H9 (cell line): ENCODE measurements at regions not wholly inside any gene's neighbourhood (a gene's known extent, or its start where the extent isn't known, plus 50 kb on each side); places are given as distances from the start of the nearest gene placed in this dataset.

Experiments
- DNase-seq: peaks from one replicate; pipeline ENCODE4 v3.0.0-alpha.2; 2017
- H2AFZ ChIP-seq: one replicate; pipeline ENCODE4 v1.6.1; 2013; ENCODE audit warnings: mild to moderate bottlenecking, low read length, control low read depth, moderate library complexity
- H2AK5ac ChIP-seq: 2 replicates; pipeline ENCODE4 v1.6.1; 2013; ENCODE audit warnings: low read length, control low read depth, mixed read lengths; ENCODE audit not compliant: insufficient read length
- H2BK120ac ChIP-seq: one replicate; pipeline ENCODE4 v1.6.1; 2013; ENCODE audit warnings: low read depth, mild to moderate bottlenecking, low read length, control low read depth, inconsistent platforms; ENCODE audit not compliant: poor library complexity, severe bottlenecking
- H2BK12ac ChIP-seq: 2 replicates; pipeline ENCODE4 v1.6.1; 2013; ENCODE audit warnings: low read length, control low read depth, mixed read lengths, low read depth; ENCODE audit not compliant: insufficient read length
- H2BK15ac ChIP-seq: 2 replicates; pipeline ENCODE4 v1.6.1; 2013; ENCODE audit warnings: low read depth, low read length, control low read depth
- H2BK20ac ChIP-seq: one replicate; pipeline ENCODE4 v1.6.1; 2013; ENCODE audit warnings: low read depth, mild to moderate bottlenecking, low read length, control low read depth, inconsistent platforms; ENCODE audit not compliant: poor library complexity, severe bottlenecking
- H2BK5ac ChIP-seq: 2 replicates; pipeline ENCODE4 v1.6.1; 2013; ENCODE audit warnings: low read length, control low read depth, mixed read lengths; ENCODE audit not compliant: insufficient read length
- H3K14ac ChIP-seq: 2 replicates; pipeline ENCODE4 v1.6.1; 2013; ENCODE audit warnings: low read length, control low read depth; ENCODE audit not compliant: insufficient read depth
- H3K18ac ChIP-seq: 2 replicates; pipeline ENCODE4 v1.6.1; 2013; ENCODE audit warnings: low read depth, mild to moderate bottlenecking, mixed read lengths, low read length, control low read depth; ENCODE audit not compliant: insufficient read length
- H3K23ac ChIP-seq: 2 replicates; pipeline ENCODE4 v1.6.1; 2013; ENCODE audit warnings: low read length, control low read depth, mixed read lengths, low read depth; ENCODE audit not compliant: insufficient read length
- H3K23me2 ChIP-seq: 2 replicates; pipeline ENCODE4 v1.6.1; 2013; ENCODE audit warnings: low read depth, mild to moderate bottlenecking, mixed read lengths, low read length, control low read depth; ENCODE audit not compliant: insufficient read length, poor library complexity, severe bottlenecking
- H3K27ac ChIP-seq: 2 replicates; pipeline ENCODE4 v1.5.1; 2013; ENCODE audit warnings: low read length, control low read depth, mixed read lengths, low read depth; ENCODE audit not compliant: insufficient read length
- H3K27me3 ChIP-seq: 2 replicates; pipeline ENCODE4 v1.6.1; 2013; ENCODE audit warnings: low read length, control low read depth, inconsistent platforms; ENCODE audit not compliant: insufficient read depth
- H3K4ac ChIP-seq: 2 replicates; pipeline ENCODE4 v1.6.1; 2013; ENCODE audit warnings: low read depth, mild to moderate bottlenecking, control low read depth, inconsistent platforms, low read length, moderate library complexity
- H3K4me1 ChIP-seq: 2 replicates; pipeline ENCODE4 v1.6.1; 2013; ENCODE audit warnings: low read length, control low read depth, inconsistent platforms; ENCODE audit not compliant: insufficient read depth
- H3K4me2 ChIP-seq: 2 replicates; pipeline ENCODE4 v1.6.1; 2013; ENCODE audit warnings: low read length, control low read depth, mixed read lengths; ENCODE audit not compliant: insufficient read length, insufficient read depth
- H3K56ac ChIP-seq: 2 replicates; pipeline ENCODE4 v1.6.1; 2013; ENCODE audit warnings: low read depth, mild to moderate bottlenecking, mixed read lengths, low read length, control low read depth; ENCODE audit not compliant: insufficient read length
- H3K79me1 ChIP-seq: 2 replicates; pipeline ENCODE4 v1.6.1; 2013; ENCODE audit warnings: low read depth, mild to moderate bottlenecking, moderate library complexity, low read length, control low read depth, inconsistent platforms; ENCODE audit not compliant: insufficient read depth, poor library complexity, severe bottlenecking
- H3K79me2 ChIP-seq: 2 replicates; pipeline ENCODE4 v1.6.1; 2013; ENCODE audit warnings: low read length, control low read depth, inconsistent platforms; ENCODE audit not compliant: insufficient read depth
- H3K9ac ChIP-seq: 2 replicates; pipeline ENCODE4 v1.6.1; 2013; ENCODE audit warnings: low read length, control low read depth, mixed read lengths; ENCODE audit not compliant: insufficient read length; ENCODE audit errors: extremely low read depth
- H3K9me3 ChIP-seq: one replicate; pipeline ENCODE4 v1.6.1; 2013; ENCODE audit warnings: low read depth, low read length, inconsistent platforms; ENCODE audit not compliant: control insufficient read depth
- H3T11ph ChIP-seq: one replicate; pipeline ENCODE4 v1.6.1; 2013; ENCODE audit warnings: mild to moderate bottlenecking, low read length, control low read depth, inconsistent platforms
- H4K20me1 ChIP-seq: one replicate; pipeline ENCODE4 v1.6.1; 2013; ENCODE audit not compliant: control insufficient read depth, insufficient read length, insufficient read depth
- H4K5ac ChIP-seq: 2 replicates; pipeline ENCODE4 v1.6.1; 2013; ENCODE audit warnings: low read depth, mild to moderate bottlenecking, mixed read lengths, low read length, control low read depth; ENCODE audit not compliant: insufficient read length
- H4K8ac ChIP-seq: replicated peaks from 2 replicates; pipeline ENCODE4 v1.6.1; 2013; ENCODE audit warnings: low read length, control low read depth, mixed read lengths, low read depth; ENCODE audit not compliant: insufficient read length
- H4K91ac ChIP-seq: 2 replicates; pipeline ENCODE4 v1.6.1; 2013; ENCODE audit warnings: low read depth, mild to moderate bottlenecking, moderate library complexity, mixed read lengths, low read length, control low read depth; ENCODE audit not compliant: insufficient read length
- H3K27ac Mint-ChIP-seq, 3 experiments: 2 replicates in 2 of 3; 3 replicates in 1 of 3; pipeline ENCODE4 v1.8.0; 2020 to 2021; ENCODE audit warnings: mixed read lengths in 3 of 3, mild to moderate bottlenecking in 1 of 3, moderate library complexity in 1 of 3
- H3K27me3 Mint-ChIP-seq: 2 replicates; pipeline ENCODE4 v1.8.0; 2021; ENCODE audit warnings: low read depth, mild to moderate bottlenecking, moderate library complexity, mixed read lengths
- H3K36me3 Mint-ChIP-seq, 3 experiments: 2 replicates in 2 of 3; 3 replicates in 1 of 3; pipeline ENCODE4 v1.8.0; 2020 to 2021; ENCODE audit warnings: low read depth in 3 of 3, mixed read lengths in 3 of 3; ENCODE audit not compliant: insufficient read depth in 1 of 3
- H3K4me1 Mint-ChIP-seq, 2 experiments: 2 replicates each; pipeline ENCODE4 v1.8.0; 2020; ENCODE audit warnings: mixed read lengths in 2 of 2
- H3K4me3 Mint-ChIP-seq, 2 experiments: 2 replicates in 1 of 2; 3 replicates in 1 of 2; pipeline ENCODE4 v1.8.0; 2020 to 2021; ENCODE audit warnings: mild to moderate bottlenecking in 2 of 2, mixed read lengths in 2 of 2, moderate library complexity in 1 of 2
- H3K9me3 Mint-ChIP-seq, 2 experiments: 2 replicates in 1 of 2; 3 replicates in 1 of 2; pipeline ENCODE4 v1.8.0; 2020; ENCODE audit warnings: mild to moderate bottlenecking in 2 of 2, mixed read lengths in 2 of 2, moderate library complexity in 1 of 2
- CTCF ChIP-seq: fragments of 200-600 bp; sonication (generic); conservative IDR thresholded peaks from 3 replicates; pipeline ENCODE4 v1.8.0; 2021; ENCODE audit warnings: antibody characterized with exemption, mild to moderate bottlenecking
- WGBS: extraction: QIAGEN DNeasy Blood & Tissue Kit; methylation state at CpG from one replicate; pipeline ENCODE4 v1.1.7; 2013; ENCODE audit warnings: missing lambda C conversion rate, low lambda C conversion rate, mixed read lengths; ENCODE audit not compliant: insufficient read length; ENCODE audit errors: extremely low coverage; 5-methylcytosine and 5-hydroxymethylcytosine counted together

- H3K23ac ChIP-seq = no peak overlapping the region
- H3K9ac ChIP-seq = no peak overlapping the region
- no peak overlapping the region for H3T11ph ChIP-seq
- DNase-seq = no peak
- no peak overlapping the region for H3K18ac ChIP-seq
- H3K4me1 Mint-ChIP-seq = no peaks in the 10 kb centered on the region
- H3K23me2 ChIP-seq = no peaks in the 10 kb centered on the region
- H3K14ac ChIP-seq = no peak overlapping the region
- H3K79me2 ChIP-seq = no peaks in the 10 kb centered on the region
- no peak overlapping the region for H4K5ac ChIP-seq
- no peak overlapping the region for H2BK5ac ChIP-seq
- no peaks in the 10 kb centered on the region for H3K9me3 ChIP-seq
- H3K27me3 ChIP-seq = no peaks in the 10 kb centered on the region
- H2BK12ac ChIP-seq = no peak overlapping the region
- no peak for TF ChIP-seq CTCF
- H4K8ac ChIP-seq = no peak overlapping the region
- H2AK5ac ChIP-seq = no peak overlapping the region
- H3K27ac ChIP-seq = no peak overlapping the region
- no peak overlapping the region for H3K4me3 Mint-ChIP-seq
- H2BK15ac ChIP-seq = no peak overlapping the region
- no peak overlapping the region for H2BK120ac ChIP-seq
- no peaks in the 10 kb centered on the region for H3K27me3 Mint-ChIP-seq
- H4K20me1 ChIP-seq = no peaks in the 10 kb centered on the region
- H3K79me1 ChIP-seq = no peaks in the 10 kb centered on the region
- H3K4me1 ChIP-seq = no peaks in the 10 kb centered on the region
- no peak overlapping the region for H3K4me2 ChIP-seq
- no peak overlapping the region for H3K4ac ChIP-seq
- H3K56ac ChIP-seq = no peak overlapping the region
- WGBS = no CpG with 5 or more reads among the region's 2 CpGs
- H2BK20ac ChIP-seq = no peak overlapping the region
- no peak overlapping the region for H4K91ac ChIP-seq
- no peak overlapping the region for H2AFZ ChIP-seq
- H3K9me3 Mint-ChIP-seq = peaks cover under 1 to 6% of the 10 kb centered on the region in 2 experiments; a peak in 3 of 5 replicates
- 0 out of 7 replicates have a peak, but pooled peaks cover 0 to under 1% (median 0%) of the 10 kb centered on the region in 3 experiments for H3K36me3 Mint-ChIP-seq
- no peak overlapping the region for H3K27ac Mint-ChIP-seq
Measured at GRCh38 chr1:118615066-118615465, 373.1 kb downstream of the TBX15 start.
